ENCODE measurements at regions not wholly inside any gene's neighbourhood (a gene's known extent, or its start where the extent isn't known, plus 50 kb on each side); places are given as distances from the start of the nearest gene placed in this dataset.

DNA sequence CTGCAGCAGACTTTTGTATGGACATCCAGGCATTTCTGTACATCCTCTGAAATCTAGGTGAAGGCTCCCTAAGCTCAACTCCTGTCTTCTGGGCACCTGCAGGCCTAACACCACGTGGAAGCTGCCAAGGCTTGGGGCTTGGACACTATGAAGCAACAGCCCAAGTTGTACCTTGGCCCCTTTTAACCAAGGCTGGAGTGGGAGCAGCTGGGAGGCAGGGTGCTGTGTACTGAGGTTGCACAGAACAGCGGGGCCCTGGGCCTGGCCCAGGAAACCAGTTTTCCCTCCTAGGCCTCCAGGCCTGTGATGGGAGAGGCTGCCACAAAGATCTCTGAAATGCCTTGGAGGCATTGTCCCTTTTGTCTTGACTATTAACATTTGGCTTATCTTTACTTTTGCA, 214.4 kb upstream of the LRIG3 start:
- H3K9me2 ChIP-seq (ENCODE audit: insufficient read depth): no peaks in the 10 kb centered on the region
- CTCF ChIA-PET: no interaction called here
- H3K36me3 ChIP-seq (ENCODE audit: control insufficient read depth in 1 of 2, insufficient read depth in 2 of 2, low read length in 2 of 2): no peaks in the 10 kb centered on the region
- H4K20me1 ChIP-seq (ENCODE audit: insufficient read depth): no peaks in the 10 kb centered on the region
- H3K27ac ChIP-seq (ENCODE audit: low read depth, low read length): no peak overlapping the region
- no TSS peak for BruUV-seq (replicated peaks)
- H3K9ac ChIP-seq (ENCODE audit: low read length): no peak overlapping the region
- no peak overlapping the region for H2AFZ ChIP-seq (ENCODE audit: low read depth, low read length, poor library complexity, severe bottlenecking)
- no peaks in the 10 kb centered on the region for H3K9me3 ChIP-seq (ENCODE audit: control insufficient read depth in 1 of 2, insufficient read depth in 1 of 2, low read depth in 1 of 2, low read length in 2 of 2)
- intact Hi-C loops (cut with micrococcal nuclease): no loop called here
- no peak overlapping the region for H3K4me2 ChIP-seq (ENCODE audit: low read length)
- no peak for ATAC-seq
- no peak overlapping the region for H3K4me3 ChIP-seq (replicated peaks in 1 of 2; ENCODE audit: low read depth in 1 of 2, low read length in 2 of 2)
- H3K79me2 ChIP-seq (ENCODE audit: insufficient read depth, low read length): no peaks in the 10 kb centered on the region
- POLR2A ChIA-PET: no interaction called here
- DNase-seq (ENCODE audit: low read depth, low spot score): no peak
- TF ChIP-seq SIN3A (IDR thresholded peaks at IDR 0.05; ENCODE audit: low read depth) (no peak), POLR2A (IDR thresholded peaks at IDR 0.05; ENCODE audit: borderline replicate concordance, extremely low read depth, insufficient read depth, insufficient read length) (no peak), SRF (IDR thresholded peaks at IDR 0.05; ENCODE audit: low read depth) (no peak), POLR2AphosphoS5 (IDR thresholded peaks at IDR 0.05; ENCODE audit: low read depth, low read length) (no peak), CEBPB (IDR thresholded peaks at IDR 0.05; ENCODE audit: low read depth) (no peak), ZFX (IDR thresholded peaks at IDR 0.05) (no peak)
- H3K27me3 ChIP-seq (ENCODE audit: insufficient read depth, low read length): no peaks in the 10 kb centered on the region
- RAD21 ChIA-PET (ENCODE audit: low non-redundant PET in 1 of 2, low total read pairs in 2 of 2, uncharacterized antibody in 2 of 2, unreplicated experiment in 2 of 2): no interaction called here
- H3K4me1 ChIP-seq (ENCODE audit: control insufficient read depth in 1 of 2, insufficient read depth in 2 of 2, low read length in 2 of 2): no peaks in the 10 kb centered on the region

- no TSS peak for BruUV-seq (replicated peaks)
- Histone ChIP-seq H3K9me3 (ENCODE audit: control insufficient read depth in 1 of 2, insufficient read depth in 1 of 2, low read depth in 1 of 2, low read length in 2 of 2) (no peaks in the 10 kb centered on the region), H4K20me1 (ENCODE audit: insufficient read depth) (no peaks in the 10 kb centered on the region), H3K79me2 (ENCODE audit: insufficient read depth, low read length) (no peaks in the 10 kb centered on the region), H3K4me1 (ENCODE audit: control insufficient read depth in 1 of 2, insufficient read depth in 2 of 2, low read length in 2 of 2) (no peaks in the 10 kb centered on the region), H3K9me2 (ENCODE audit: insufficient read depth) (no peaks in the 10 kb centered on the region), H3K27me3 (ENCODE audit: insufficient read depth, low read length) (no peaks in the 10 kb centered on the region), H3K4me3 (replicated peaks in 1 of 2; ENCODE audit: low read depth in 1 of 2, low read length in 2 of 2) (no peak overlapping the region), H3K9ac (ENCODE audit: low read length) (no peak overlapping the region), H3K27ac (ENCODE audit: low read depth, low read length) (no peak overlapping the region), H3K4me2 (ENCODE audit: low read length) (no peak overlapping the region), H3K36me3 (ENCODE audit: control insufficient read depth in 1 of 2, insufficient read depth in 2 of 2, low read length in 2 of 2) (no peaks in the 10 kb centered on the region), H2AFZ (ENCODE audit: low read depth, low read length, poor library complexity, severe bottlenecking) (no peak overlapping the region)
- CTCF ChIA-PET: no interaction called here
- DNase-seq (ENCODE audit: low read depth, low spot score) (no peak), ATAC-seq (no peak)
- POLR2A ChIA-PET: no interaction called here
- intact Hi-C loops (cut with micrococcal nuclease): no loop called here
- RAD21 ChIA-PET (ENCODE audit: low non-redundant PET in 1 of 2, low total read pairs in 2 of 2, uncharacterized antibody in 2 of 2, unreplicated experiment in 2 of 2): no interaction called here
- TF ChIP-seq SRF (IDR thresholded peaks at IDR 0.05; ENCODE audit: low read depth) (no peak), SIN3A (IDR thresholded peaks at IDR 0.05; ENCODE audit: low read depth) (no peak), RAD21 (IDR thresholded peaks at IDR 0.05; ENCODE audit: low read depth) (no peak), POLR2A (IDR thresholded peaks at IDR 0.05; ENCODE audit: borderline replicate concordance, extremely low read depth, insufficient read depth, insufficient read length) (no peak), SP1 (IDR thresholded peaks at IDR 0.05; ENCODE audit: low read depth) (no peak), MAX (IDR thresholded peaks at IDR 0.05) (no peak), TCF7L2 (IDR thresholded peaks at IDR 0.05; ENCODE audit: borderline replicate concordance, extremely low read depth, insufficient read depth, insufficient read length) (no peak), REST (IDR thresholded peaks at IDR 0.05; ENCODE audit: low read depth) (no peak), EZH2 (IDR thresholded peaks at IDR 0.05) (no peak), JUND (IDR thresholded peaks at IDR 0.05) (no peak), POLR2AphosphoS5 (IDR thresholded peaks at IDR 0.05; ENCODE audit: low read depth, low read length) (no peak), YY1 (IDR thresholded peaks at IDR 0.05; ENCODE audit: extremely low read depth, insufficient replicate concordance, low read depth, low read length) (no peak), ELF1 (IDR thresholded peaks at IDR 0.05; ENCODE audit: borderline replicate concordance, low read depth) (no peak), FOSL1 (IDR thresholded peaks at IDR 0.05; ENCODE audit: low read depth) (no peak), CBX3 (IDR thresholded peaks at IDR 0.05; ENCODE audit: low read depth) (no peak)
- TF ChIP-seq, protein P1, sequence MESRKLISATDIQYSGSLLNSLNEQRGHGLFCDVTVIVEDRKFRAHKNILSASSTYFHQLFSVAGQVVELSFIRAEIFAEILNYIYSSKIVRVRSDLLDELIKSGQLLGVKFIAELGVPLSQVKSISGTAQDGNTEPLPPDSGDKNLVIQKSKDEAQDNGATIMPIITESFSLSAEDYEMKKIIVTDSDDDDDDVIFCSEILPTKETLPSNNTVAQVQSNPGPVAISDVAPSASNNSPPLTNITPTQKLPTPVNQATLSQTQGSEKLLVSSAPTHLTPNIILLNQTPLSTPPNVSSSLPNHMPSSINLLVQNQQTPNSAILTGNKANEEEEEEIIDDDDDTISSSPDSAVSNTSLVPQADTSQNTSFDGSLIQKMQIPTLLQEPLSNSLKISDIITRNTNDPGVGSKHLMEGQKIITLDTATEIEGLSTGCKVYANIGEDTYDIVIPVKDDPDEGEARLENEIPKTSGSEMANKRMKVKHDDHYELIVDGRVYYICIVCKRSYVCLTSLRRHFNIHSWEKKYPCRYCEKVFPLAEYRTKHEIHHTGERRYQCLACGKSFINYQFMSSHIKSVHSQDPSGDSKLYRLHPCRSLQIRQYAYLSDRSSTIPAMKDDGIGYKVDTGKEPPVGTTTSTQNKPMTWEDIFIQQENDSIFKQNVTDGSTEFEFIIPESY (IDR thresholded peaks at IDR 0.05; ENCODE audit: extremely low read depth, insufficient replicate concordance, low read length): no peak
Measured at GRCh38 chr12:59131462-59131861, 211.2 kb upstream of the LRIG3 start.
